ENCODE measurements at regions not wholly inside any gene's neighbourhood (a gene's known extent, or its start where the extent isn't known, plus 50 kb on each side); places are given as distances from the start of the nearest gene placed in this dataset.

DNA sequence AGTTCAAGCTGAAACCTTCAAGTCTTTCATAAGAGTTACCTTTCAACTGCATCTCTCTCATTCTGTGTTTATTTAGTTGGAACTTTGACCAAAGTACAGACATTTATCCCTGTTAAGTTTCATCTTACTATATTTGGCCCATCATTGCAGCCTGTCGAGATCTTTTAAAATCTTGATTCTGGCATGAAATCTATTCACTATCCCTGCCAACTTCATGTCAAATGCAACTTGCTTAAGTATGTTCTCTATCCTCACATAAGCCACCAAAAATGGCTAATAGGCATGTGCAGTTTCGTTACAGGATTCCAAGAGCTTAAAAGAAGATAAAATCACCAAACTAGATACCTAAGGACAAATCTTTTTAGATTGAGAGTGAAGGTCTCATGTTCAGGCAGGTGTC lies 117.5 kb upstream of the KCNQ5 start:
- Histone ChIP-seq H4K20me1 (ENCODE audit: insufficient read depth, low read length) (no peaks in the 10 kb centered on the region), H3K4me2 (ENCODE audit: low read length) (no peak overlapping the region), H3K4me3 (ENCODE audit: low read length) (no peak overlapping the region), H3K4me1 (ENCODE audit: low read length) (no peaks in the 10 kb centered on the region), H2AFZ (ENCODE audit: low read depth, low read length) (no peak overlapping the region), H3K27me3 (ENCODE audit: low read depth, low read length) (no peaks in the 10 kb centered on the region), H3K9ac (ENCODE audit: low read length) (no peak overlapping the region), H3K36me3 (replicated peaks; ENCODE audit: low read depth, low read length) (no peaks in the 10 kb centered on the region), H3K27ac (ENCODE audit: low read length) (no peak overlapping the region), H3K79me2 (ENCODE audit: low read length) (no peaks in the 10 kb centered on the region), H3K9me3 (ENCODE audit: insufficient read depth, low read length) (no peaks in the 10 kb centered on the region; the same call in 1 of the 2 replicates)
- no peak for TF ChIP-seq EZH2phosphoT487 (IDR thresholded peaks at IDR 0.05; ENCODE audit: low read depth)
- TF ChIP-seq, protein P1, sequence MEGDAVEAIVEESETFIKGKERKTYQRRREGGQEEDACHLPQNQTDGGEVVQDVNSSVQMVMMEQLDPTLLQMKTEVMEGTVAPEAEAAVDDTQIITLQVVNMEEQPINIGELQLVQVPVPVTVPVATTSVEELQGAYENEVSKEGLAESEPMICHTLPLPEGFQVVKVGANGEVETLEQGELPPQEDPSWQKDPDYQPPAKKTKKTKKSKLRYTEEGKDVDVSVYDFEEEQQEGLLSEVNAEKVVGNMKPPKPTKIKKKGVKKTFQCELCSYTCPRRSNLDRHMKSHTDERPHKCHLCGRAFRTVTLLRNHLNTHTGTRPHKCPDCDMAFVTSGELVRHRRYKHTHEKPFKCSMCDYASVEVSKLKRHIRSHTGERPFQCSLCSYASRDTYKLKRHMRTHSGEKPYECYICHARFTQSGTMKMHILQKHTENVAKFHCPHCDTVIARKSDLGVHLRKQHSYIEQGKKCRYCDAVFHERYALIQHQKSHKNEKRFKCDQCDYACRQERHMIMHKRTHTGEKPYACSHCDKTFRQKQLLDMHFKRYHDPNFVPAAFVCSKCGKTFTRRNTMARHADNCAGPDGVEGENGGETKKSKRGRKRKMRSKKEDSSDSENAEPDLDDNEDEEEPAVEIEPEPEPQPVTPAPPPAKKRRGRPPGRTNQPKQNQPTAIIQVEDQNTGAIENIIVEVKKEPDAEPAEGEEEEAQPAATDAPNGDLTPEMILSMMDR (IDR thresholded peaks at IDR 0.05; ENCODE audit: low read depth, low read length): no peak

DNA sequence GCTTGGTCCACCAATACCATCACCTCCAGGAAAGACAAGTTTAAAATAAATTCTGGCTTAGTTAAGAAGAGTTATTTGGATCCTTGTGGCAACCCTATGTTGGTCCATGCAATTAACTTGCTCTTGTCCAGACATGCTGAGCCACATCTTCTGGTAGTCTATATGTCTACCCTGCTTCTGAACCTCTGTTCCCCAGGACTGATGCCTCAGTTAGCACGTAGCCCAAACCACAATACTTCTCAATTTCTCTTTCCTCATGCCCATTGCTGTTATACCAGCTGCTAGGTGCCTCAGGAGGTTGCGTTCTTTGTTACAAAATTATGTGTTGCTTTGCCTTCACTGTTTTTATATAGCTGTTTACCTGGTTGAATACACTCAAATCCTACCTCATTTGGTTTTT lies 116.4 kb upstream of the KCNQ5 start:
- Histone ChIP-seq H3K9ac (ENCODE audit: low read length) (no peak overlapping the region), H4K20me1 (ENCODE audit: insufficient read depth, low read length) (no peaks in the 10 kb centered on the region), H3K27me3 (ENCODE audit: low read depth, low read length) (no peaks in the 10 kb centered on the region), H3K4me3 (ENCODE audit: low read length) (no peak overlapping the region), H2AFZ (ENCODE audit: low read depth, low read length) (no peak overlapping the region), H3K79me2 (ENCODE audit: low read length) (no peaks in the 10 kb centered on the region), H3K4me2 (ENCODE audit: low read length) (no peak overlapping the region), H3K36me3 (replicated peaks; ENCODE audit: low read depth, low read length) (no peaks in the 10 kb centered on the region), H3K9me3 (ENCODE audit: insufficient read depth, low read length) (no peaks in the 10 kb centered on the region; the same call in 1 of the 2 replicates), H3K4me1 (ENCODE audit: low read length) (no peaks in the 10 kb centered on the region), H3K27ac (ENCODE audit: low read length) (no peak overlapping the region)
- TF ChIP-seq EZH2phosphoT487 (IDR thresholded peaks at IDR 0.05; ENCODE audit: low read depth): no peak
- TF ChIP-seq, protein P1 (IDR thresholded peaks at IDR 0.05; ENCODE audit: low read depth, low read length): no peak

DNA sequence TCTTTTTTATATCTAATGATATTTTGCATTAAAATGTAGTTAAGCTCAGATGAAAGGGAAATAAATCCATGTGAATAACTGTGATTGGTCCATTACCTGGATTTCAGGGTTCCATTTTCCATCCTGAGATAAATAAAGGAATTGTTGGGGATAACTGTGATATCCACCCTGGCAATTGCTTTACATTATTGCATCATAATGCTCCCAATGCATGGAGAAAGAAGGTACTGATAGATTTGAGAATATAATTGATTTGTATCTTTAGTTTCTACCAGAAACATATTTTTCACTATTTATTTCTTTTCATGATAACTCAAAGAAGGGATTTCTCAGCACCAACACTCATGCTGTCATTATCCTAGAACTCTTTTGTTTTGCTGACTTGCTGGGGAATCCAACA lies 102.0 kb upstream of the KCNQ5 start:
- Histone ChIP-seq H3K9me3 (ENCODE audit: insufficient read depth, low read length) (no peaks in the 10 kb centered on the region), H4K20me1 (ENCODE audit: insufficient read depth, low read length) (no peaks in the 10 kb centered on the region), H3K27ac (ENCODE audit: low read length) (no peak overlapping the region), H2AFZ (ENCODE audit: low read depth, low read length) (no peak overlapping the region), H3K9ac (ENCODE audit: low read length) (no peak overlapping the region), H3K4me2 (ENCODE audit: low read length) (no peak overlapping the region), H3K4me3 (ENCODE audit: low read length) (no peak overlapping the region), H3K4me1 (ENCODE audit: low read length) (no peaks in the 10 kb centered on the region), H3K79me2 (ENCODE audit: low read length) (no peaks in the 10 kb centered on the region), H3K36me3 (replicated peaks; ENCODE audit: low read depth, low read length) (no peaks in the 10 kb centered on the region), H3K27me3 (ENCODE audit: low read depth, low read length) (no peaks in the 10 kb centered on the region)
- no peak for TF ChIP-seq EZH2phosphoT487 (IDR thresholded peaks at IDR 0.05; ENCODE audit: low read depth)
- TF ChIP-seq, protein P1 (IDR thresholded peaks at IDR 0.05; ENCODE audit: low read depth, low read length): no peak

DNA sequence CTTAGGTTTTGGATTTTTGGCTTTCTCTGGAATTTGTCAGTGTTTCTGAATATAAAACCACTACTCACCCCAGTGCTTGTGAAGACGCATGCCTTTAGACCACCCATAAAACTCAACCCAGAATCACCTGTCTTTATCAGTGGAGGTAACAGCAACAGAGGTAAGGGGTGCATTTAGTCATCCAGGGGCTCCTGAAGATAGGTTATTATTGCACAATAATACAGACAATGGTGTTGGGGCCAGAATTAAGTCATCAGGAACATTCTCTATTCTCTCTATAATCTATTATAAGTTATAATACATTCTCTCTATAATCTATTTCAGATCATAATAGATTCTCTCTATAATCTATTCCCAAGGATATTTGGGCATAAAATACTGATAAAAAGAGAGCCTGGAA lies 100.2 kb upstream of the KCNQ5 start:
- Histone ChIP-seq H3K79me2 (ENCODE audit: low read length) (no peaks in the 10 kb centered on the region), H3K9me3 (ENCODE audit: insufficient read depth, low read length) (no peaks in the 10 kb centered on the region), H3K4me2 (ENCODE audit: low read length) (no peak overlapping the region), H3K4me1 (ENCODE audit: low read length) (no peaks in the 10 kb centered on the region), H4K20me1 (ENCODE audit: insufficient read depth, low read length) (no peaks in the 10 kb centered on the region), H3K27ac (ENCODE audit: low read length) (no peak overlapping the region), H3K27me3 (ENCODE audit: low read depth, low read length) (no peaks in the 10 kb centered on the region), H3K4me3 (ENCODE audit: low read length) (no peak overlapping the region), H2AFZ (ENCODE audit: low read depth, low read length) (no peak overlapping the region), H3K36me3 (replicated peaks; ENCODE audit: low read depth, low read length) (no peaks in the 10 kb centered on the region), H3K9ac (ENCODE audit: low read length) (no peak overlapping the region)
- no peak for TF ChIP-seq EZH2phosphoT487 (IDR thresholded peaks at IDR 0.05; ENCODE audit: low read depth)
- TF ChIP-seq, protein P1 (IDR thresholded peaks at IDR 0.05; ENCODE audit: low read depth, low read length): no peak
